ENCODE measurements at regions not wholly inside any gene's neighbourhood (a gene's known extent, or its start where the extent isn't known, plus 50 kb on each side); places are given as distances from the start of the nearest gene placed in this dataset.

DNA sequence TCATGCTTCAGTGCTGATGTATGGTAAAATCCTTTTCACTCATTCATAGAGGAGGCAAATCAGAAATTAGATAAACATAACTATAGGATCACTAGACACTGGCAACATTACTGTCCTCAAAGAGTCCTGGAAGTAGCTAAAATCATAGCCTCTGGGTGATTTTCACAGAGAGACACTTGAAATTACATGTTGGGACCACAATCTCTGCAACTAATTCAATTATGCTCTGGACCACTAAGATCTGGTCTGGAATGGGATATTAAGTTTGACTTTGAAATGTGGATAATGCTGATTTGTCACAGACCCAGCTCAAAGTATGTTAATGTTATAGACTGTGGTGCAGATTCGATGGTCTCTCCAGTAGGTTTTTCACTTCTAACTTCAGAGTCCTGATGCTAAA, 214.6 kb upstream of the CCNH start:
- TF ChIP-seq POLR2A (IDR thresholded peaks at IDR 0.05; ENCODE audit: low read length) (no peak), GATA1 (IDR thresholded peaks at IDR 0.05; ENCODE audit: low read depth, low read length) (no peak)

Data from erythroblast (primary cell).